GM18867 (cell line): ENCODE measurements at regions not wholly inside any gene's neighbourhood (a gene's known extent, or its start where the extent isn't known, plus 50 kb on each side); places are given as distances from the start of the nearest gene placed in this dataset.

Source experiments
- ATAC-seq: cut with Tn5 transposase; IDR thresholded peaks from one replicate; pipeline ENCODE4 v1.9.1; 2021; ENCODE audit warnings: mild to moderate bottlenecking, moderate library complexity; ENCODE audit not compliant: unreplicated experiment

DNA sequence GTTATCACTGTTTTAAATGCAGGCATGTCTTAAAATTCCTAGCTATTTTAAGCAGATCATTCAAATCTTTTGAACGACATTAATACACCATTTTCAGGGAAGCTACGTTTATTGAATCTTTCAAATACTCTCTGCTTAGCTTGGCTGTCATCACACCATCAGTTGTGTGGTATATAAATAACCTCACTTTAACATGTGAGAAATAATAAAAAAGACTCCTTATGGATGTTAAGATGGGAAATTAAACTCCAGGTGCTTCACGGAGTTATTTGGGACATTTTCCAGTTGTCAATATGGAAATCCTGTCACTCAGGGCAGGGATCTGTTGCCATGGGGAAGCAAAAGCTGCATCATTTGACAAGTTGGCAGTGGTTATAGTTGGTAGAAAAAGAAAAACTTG, 649.2 kb upstream of the CDH2 start:
- no peak for ATAC-seq

DNA sequence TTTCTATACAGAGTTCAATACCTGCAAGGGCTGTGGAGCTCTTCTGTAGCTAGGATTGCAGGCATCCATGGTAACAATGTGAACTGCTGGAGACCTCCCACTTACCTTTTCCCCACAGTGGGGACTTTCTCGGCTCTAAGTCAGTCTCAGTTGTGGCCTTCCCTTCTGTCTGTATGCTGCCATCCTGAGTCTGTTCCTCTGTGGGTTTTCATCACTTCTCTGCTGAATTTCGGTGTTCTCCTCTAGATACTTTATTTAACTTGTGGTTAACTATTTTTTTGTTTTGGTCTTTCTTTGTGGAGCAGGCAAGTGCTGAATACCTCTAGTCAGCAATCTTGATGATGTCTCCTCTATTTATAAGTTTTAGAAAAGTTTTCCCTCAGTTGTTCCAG, 647.2 kb upstream of the CDH2 start:
- no peak for ATAC-seq

DNA sequence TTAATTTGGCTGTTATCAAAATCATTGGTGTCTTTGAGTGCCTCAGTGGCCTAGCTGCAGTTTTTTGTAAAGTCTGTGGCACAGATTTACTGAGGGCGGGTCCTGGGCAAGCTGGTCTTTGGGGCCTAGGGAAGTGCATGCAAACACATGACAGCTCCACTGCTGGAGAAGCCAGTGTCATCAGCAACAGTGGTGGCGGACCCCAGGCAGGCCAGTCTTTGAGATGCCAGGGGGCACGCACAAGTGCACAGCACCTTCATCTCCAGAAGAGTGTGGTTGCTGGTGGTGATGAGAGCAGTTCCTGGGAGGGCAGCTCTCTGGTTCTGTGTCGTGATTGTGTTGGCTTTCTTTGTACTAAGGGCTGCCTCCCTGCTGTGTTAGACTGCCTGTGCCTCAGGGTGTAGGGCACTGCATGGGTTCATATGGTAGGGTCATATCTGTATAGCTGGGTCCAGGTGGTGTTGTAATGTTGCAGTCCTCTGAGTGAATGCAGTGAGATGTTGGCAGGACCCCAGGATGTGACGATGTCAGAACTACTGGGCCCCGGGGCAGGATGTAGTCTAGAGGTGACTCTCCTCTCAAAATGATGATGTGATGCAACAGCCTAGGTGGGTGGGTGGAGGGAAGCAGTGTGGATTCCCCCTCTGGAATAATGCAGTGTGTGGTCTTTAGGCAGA, 646.7 kb upstream of the CDH2 start:
- no peak for ATAC-seq

DNA sequence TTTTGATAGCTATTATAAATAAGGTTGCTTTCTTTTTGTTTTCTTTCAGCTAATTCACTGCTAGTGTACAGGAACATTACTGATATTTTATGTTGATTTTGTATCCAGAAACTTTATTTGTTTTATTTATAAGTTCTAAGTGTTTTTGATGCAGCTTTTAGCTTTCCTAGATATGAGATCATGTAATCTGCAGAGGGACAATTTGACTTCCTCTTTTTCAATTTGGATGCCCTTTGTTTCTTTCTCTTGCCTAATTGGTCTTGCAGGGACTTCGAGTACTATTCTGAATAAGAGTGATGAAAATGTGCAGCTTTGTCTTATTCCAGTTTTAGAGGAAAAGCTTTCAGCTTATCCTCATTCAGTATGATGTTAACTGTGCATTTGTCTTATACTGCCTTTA, 643.4 kb upstream of the CDH2 start:
- no peak for ATAC-seq

DNA sequence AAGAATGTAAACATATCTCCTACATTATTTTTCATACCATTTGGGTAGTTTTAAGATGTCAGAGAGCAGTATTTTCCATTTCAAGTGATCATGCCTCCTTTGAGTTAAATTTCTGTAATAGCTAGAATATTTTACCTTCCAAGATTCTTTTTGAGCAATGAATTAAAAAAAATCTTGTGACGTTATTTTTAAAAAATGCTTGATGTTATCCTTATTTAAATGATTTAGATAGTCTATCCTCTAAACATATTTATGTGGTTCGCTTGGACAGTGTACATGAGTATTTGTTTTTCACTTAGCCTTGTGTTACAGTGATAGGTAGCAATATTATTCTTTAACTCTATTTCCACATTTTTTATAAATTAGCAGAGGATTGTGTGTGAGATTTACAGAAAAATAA, 639.2 kb upstream of the CDH2 start:
- no peak for ATAC-seq

DNA sequence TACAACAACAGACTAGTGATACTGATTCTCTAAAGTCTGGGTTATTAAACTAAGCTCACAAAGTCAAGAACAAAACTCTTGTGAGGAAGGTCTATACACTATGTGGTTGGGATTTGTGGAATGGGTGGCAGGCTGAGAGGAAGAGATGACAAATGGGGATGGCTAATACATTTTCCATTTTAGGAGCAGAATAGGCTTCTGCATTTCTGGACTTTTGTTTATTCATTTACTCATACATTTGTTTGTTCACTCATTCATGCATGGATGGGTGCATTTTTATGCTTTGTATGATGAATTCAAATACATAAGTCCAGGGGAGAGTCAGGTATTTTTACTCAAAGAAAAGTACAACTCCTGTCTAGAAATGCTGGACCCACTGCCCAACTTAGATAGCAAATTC, 637.4 kb upstream of the CDH2 start:
- no peak for ATAC-seq

DNA sequence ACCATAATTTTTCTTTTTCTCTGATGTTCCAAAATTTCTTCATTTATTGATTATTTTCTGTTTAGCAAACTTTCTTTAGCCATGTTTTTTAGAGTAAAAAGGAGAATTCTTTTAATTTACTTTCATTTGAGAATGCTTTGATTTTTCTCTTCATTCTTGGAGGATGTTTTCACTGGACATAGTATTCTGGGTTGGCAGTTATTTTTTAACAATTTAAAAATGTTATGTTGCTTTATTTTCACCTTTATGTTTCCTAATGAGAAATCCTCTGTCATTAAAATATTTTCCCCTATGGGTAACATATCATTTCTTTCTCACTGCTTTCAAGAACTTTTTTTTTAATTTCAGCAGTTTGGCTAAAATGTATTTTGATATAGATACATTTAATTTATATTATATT, 631.4 kb upstream of the CDH2 start:
- no peak for ATAC-seq

DNA sequence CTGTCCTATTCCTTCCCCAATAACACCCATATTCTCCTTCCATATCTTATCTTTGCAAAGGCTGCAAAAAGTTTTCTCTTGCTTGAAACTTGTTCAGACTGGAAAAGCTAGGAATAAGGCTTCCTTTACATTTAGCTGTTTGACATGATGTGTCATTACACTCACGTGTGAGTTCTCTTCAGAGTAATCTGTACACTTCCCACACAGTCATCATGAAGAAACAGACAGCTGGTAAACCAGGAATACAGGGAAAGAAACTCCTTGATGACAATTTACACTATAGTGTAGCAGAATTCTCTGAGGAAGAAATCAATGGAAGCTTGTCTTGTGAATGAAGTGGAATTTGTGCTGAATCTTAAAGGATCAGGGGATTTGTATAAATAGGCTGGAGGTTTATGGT, 628.6 kb upstream of the CDH2 start:
- ATAC-seq: no peak

DNA sequence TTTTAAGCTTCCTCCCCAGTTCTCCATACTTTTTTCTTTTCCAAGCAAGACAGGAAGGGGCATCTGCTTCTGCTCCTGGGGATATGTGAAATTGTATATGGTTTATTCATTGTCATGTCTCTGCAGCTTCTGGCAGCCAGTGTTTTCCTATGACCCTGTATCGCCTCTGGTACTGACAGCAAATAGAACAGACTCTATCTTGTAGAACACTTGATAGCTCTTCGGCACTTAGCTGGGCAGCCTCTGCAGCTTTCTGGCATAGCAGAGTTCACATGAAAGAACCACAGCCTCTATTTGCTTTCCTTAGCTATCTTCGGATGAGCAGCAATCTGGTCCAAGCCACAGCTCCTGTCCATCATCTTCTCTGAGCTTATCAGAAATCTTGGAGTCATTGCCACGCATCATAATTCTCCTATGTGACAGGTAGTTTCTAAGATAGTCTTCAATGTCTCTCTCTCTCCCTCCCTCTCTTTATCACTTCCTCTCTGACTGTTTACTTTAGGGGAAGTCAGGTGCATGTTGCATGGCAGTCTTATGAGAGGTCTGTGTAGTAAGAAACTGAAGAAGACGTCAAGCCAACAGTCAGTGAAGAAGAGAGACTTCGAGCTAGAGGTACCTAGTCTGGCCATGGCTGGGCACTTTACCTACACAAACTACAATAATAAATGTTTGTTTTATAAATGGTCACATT, 627.7 kb upstream of the CDH2 start:
- no peak for ATAC-seq

DNA sequence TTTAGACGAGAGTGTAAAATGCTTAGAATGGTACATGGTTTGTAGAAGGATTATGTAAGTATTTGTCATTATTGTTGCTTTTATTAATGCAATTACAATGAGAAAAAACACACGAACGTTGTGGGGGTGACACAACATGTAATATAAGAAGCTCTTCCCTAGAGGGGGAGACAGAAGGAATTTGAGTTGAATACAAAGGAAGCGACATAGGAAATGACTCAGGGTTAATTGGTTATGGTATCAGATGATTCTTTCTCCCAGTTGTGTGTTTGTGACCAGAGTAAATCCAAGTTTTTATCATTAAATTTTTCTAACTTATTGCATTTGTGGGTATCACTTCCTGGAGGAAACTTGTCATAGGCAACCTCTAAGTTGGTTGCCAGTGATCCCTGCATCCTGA, 625.6 kb upstream of the CDH2 start:
- no peak for ATAC-seq

DNA sequence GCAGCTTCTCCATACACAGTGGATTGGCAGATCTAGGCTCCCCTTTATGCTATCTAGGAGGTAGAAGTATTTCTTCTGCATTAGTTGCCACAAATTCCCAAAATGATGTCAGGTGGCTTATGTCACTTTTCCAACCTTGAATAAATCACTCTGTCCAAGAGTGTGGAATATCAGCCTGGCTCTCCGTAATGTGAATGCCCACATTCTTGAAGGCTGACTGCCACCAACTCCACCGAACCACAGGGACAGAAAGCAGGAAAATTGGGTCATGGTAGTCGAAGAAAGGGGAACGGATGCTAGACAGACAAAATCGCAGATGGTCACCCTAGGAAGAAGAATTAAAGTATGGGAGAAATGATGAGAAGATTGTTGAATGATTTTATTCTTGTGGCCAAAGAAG, 624.9 kb upstream of the CDH2 start:
- no peak for ATAC-seq

DNA sequence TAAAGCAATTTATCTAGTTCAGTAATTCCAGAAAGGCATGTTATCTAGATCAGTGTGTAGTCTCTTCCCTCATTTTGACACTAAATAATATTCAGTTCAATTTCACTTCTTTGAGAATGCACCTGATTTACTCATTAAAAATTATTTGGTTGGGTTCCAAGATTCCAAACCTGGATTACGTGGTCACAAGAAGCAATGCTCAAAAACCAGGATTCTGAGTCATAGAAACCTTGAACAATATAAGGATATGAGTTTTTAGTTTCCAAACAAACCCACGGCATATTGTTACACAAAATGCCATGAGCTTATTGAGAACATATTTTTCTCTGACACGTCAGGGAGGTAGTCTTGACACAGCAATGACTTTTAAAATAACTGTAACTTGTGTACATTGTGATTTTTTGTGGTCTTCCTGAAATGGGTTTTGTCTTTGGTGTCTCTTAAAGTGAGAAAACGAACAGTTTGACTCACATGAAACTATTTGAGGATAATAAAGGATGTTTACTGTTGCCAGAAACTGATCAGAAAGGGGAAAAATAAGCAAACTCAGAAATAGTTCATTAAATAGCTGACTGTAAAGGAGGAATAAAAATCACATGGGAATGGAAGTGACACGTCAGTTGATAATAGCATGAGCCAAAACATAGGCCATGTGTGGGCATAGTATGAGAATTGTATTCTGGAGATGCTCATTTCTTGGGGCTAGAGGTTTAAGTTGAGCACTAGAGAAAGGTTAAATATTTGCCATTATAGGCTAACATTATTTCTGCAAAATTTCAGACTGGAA, 617.7 kb upstream of the CDH2 start:
- ATAC-seq: no peak

DNA sequence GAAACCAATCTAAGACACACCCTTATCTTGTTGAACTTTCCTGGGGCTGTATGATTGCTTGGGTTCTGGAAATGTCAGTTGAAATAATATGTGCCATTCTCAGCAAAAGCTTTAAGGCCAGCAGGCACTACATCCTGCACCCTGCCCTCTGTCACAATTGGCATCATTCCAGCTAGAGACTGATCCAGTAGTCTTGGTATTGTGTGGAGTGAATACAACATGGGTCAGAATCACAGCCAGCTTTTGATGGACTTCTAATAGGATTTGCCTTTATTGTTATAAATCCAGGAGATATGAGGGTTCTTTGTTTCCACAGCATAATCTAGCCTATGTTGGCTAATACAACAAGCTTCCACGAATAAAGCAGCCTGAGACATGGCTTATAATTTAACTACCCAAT, 617.0 kb upstream of the CDH2 start:
- ATAC-seq: no peak

DNA sequence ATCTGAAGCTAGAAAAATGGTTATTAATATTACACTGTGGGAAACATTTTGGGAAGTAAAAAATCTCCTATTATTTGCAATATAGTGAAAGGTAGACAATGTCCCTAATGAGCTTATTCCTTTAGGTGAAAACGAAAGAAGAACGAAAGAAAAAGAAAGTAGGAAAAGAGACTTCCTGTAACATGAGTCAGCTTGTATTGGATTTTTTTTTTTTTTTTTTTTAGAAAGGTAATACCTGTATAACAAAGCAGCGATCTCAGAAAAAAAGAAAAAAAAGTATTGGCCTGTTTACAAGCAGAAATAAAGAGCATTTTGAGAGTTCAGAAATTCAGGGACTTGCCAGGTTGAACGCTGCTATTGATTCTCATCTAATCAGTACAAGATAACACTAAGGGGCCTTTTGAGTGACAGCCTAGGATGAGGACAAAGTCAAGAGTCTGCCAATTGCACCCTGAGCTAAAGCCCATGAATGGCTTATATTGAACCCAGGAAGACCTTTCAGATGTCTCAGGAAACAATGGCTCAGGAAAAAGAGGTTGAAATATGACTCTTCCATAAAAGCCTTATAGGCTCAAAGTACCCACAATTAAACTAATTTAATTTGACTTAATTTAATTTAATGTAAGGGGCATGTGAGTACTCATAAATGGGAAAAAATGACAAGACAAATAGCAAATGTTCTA, 615.6 kb upstream of the CDH2 start:
- no peak for ATAC-seq

DNA sequence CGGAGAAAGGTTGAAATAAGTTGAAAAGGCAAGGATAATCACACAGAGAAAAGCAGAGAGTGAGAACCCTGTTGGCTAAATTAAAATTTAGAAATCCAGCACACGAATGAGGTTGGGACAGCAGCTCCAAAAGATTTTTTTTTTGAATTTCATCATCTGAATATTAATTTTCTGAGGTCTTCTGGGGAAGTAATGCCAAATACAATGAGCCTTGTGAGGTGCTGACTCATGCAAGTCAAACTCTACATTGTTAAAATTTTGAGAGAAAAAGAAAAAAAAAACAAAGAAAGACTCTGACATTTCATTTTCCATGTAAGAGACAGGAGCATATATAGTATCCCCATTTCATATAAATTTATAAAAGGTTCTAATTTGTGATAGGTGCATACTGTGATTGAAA, 614.2 kb upstream of the CDH2 start:
- no peak for ATAC-seq

DNA sequence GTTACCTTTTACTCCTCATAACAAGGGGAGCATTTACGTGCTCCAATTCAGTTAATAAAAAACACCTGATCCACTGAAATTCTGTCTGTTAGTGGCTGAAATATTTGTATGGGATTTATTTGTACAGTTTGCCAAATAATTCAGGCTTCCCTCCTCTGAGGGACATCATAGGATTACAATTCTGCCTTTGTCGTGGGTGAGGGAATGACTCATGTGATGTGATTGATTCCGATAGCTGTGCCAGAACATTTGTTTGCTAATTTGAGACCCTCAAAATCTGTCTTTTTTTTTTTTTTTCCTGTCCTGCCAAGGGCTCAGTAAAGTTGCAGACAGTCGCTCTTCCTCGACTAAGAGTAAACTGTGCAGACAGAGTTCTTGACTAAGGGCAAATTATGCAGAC, 612.6 kb upstream of the CDH2 start:
- no peak for ATAC-seq

DNA sequence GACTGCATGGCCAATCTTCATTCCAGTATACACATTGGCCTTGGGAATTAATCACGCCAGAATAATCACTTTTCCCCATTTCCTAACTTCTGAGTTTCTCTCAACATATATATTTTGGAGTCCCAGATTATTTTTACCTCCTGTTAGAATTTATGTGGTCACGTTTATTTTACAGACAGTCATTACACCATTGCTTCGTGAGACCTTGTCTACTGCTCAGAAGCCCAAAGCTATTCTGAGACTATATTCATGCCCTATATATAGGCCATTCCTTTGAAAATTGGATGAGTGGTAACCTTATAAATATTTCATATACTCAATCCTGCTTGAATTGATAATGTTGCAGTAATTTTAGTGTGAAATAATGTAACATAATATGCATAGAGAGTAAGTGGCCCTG, 610.0 kb upstream of the CDH2 start:
- ATAC-seq: no peak

DNA sequence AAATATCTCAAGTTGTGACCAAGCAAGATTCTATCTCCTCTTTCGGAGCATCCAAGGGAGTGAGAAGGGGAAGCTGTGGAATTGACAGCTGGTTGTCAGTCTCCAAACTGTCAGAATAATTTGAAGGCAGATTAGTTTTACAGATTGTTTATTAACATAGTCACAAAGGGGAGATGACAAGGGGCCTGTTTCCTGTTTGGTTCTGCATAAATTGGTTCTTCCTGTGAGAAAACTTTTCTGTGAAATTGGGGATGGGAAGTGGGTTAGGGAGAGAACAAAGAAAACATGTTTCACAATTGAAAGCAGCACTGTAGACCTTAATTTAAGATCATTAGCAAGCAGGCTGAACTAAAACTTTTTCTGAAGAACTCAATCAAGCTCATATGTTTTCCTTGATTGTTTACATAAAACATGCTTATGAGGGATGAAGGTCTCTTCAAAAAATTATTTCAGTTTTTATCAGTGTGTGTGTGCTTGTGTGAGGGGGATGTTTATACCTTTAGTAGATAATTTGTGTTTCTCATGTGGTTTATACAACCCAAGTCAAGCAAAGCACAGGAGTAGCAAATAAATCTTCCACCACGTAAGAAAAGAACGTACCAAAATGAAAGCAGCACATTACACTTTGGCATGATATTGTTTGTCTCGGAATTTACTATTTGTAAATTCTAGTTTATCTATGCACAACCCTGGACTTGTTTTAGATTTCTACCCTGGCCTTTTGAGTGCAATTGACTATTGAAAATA, 604.9 kb upstream of the CDH2 start:
- ATAC-seq: no peak

DNA sequence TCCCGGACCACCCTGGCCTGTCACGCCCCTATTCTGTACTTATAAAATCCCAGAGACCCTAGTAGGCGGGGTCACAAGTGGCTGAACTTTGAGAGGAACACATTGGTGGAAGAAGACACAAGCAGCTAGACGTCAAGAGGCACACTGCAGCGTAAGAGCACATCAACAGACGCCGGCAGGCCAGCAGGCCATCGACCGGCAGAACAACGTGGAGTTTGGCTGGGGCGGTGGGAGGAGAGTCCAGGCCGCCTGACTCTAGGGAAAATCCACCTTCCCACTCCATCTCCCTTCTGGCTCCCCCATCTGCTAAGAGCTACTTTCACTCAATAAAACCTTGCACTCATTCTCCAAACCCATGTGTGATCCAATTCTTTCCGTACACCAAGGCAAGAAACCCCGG, 601.8 kb upstream of the CDH2 start:
- no peak for ATAC-seq

DNA sequence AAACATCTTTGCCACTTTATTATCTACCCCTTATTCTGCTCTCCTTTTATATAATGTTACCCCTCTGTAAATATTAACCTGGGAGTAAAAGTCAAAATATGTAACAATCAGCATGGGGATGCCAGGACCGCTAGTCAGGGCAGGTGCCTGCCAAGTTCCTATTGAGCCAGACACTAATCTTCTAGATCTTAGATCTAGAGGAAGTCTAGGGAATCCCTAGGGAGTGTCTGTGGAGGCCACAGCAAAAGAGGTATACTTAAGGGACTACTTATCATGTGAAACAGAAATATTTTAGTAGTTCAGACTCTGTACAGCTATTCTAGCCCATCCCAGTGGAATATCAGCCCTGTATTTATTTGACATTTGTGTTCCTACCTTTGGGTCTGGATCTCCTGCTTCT, 600.8 kb upstream of the CDH2 start:
- no peak for ATAC-seq

DNA sequence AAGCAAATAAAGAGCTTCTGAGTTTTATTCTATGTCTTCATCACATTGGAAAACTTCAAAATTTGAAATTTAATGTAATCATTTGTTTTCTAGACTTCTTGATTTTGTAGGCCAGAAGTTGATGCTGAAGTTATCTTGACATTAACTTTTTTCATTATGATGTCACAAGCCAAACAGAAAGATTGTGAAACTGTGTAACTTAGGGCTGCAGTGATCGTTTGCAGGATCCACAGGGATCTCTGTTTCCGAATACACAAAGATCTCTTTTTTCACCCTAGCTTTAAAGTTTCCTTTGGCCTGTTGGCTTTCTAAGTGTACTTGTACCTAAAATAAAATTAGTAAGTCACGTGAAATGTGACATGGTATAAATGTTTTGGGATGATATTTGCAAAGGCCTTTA, 594.9 kb upstream of the CDH2 start:
- no peak for ATAC-seq
